ENCODE measurements at regions not wholly inside any gene's neighbourhood (a gene's known extent, or its start where the extent isn't known, plus 50 kb on each side); places are given as distances from the start of the nearest gene placed in this dataset.
"Not testable (repeated sequence)": the region's sequence is repeated elsewhere in the genome, so short reads cannot be mapped to it uniquely, and the experiment has no call there.

DNA sequence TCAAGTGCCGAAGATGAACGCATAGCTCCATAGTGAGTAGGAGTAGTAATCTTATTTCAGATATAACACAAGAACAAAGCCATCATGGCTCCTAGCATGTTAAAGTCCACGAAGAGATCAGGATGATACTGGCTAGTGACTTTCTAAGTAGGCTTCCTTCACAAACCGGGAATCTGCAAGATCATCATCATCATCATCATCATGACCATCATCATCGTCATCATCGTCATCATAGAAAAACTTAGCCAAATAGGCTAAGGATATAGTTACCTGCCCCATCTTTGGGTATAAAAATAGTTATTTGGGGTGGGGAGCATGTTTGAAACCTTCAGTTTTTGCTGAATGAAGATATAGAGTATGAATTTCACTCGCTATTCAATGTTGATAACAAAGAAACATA is 57.9 kb downstream of the PYDC2 start:
- no peak for DNase-seq

DNA sequence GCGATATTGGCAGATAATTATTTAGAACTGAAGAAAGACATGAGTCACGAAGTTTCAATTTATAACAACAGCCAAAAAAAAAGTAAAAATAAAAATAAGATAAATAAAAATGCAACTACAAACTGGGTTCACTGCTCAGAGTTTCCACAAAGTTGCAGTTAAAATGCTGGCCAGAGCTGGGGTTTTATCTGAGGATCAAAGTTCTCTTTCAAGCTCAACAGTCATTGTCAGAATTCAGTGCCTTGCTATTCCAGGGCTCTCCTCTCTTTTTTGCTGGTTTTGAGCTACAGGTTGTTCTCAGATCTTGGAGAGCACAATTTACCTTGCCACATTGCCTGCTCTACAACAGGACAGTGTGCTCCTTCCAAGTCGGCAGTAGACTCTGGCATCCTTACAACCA is 60.1 kb downstream of the PYDC2 start:
- DNase-seq, result no peak

DNA sequence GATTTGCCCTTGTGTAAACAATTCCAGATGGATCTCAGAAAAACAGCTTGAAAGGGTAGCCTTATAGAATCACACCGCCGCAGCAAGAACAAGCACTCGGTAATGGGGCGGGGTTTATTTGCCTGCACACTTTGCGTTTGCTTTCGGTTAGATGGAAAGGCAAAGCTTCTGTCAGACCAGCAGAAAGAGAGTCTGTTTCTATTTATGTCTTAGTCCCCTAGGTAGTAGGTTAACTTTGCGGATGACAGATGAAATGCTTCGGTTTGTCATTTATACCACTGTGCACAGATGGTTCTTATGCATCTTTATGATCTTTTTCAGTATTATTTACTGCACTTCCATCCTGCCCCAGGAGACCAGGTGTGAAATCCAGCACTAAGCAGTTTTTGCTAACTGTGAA is 62.2 kb downstream of the PYDC2 start:
- DNase-seq, result peak; percentile 25

DNA sequence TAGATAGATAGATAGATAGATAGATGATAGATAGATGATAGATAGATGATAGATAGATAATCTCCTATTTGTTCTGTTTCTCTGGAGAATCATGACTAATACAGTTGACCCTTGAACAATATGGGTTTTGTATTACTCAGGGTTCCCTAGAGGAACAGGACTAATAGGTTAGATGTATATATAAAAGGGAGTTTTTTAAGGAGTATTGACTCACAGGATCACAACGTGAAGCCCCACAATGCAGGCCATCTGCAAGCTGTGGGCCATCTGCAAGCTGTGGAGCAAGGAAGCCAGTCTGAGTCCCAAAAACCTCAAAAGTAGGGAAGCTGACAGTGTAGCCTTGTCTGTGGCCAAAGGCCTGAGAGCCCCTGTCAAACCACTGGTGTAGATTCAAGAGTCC is 67.6 kb downstream of the PYDC2 start:
- peak; percentile 69 for DNase-seq

DNA sequence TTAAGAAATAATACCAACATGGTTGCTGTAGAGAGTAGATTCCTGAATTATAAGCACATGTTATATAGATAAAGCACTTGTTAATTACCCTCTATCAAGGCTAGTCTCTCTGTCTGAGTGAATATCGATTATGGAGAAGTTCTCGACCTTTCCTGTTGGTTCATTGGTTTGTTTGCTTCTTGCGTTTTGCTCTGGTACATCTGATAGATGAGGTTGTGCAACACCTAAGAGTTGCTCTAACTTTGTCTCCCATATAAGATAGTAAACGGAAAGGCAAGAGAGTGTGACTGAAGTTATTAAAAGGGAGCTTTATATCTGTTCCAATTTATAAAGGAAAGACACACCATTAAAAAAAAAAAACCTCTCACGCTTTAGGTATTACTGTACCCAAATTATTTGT is 69.0 kb downstream of the PYDC2 start:
- DNase-seq, result no peak

DNA sequence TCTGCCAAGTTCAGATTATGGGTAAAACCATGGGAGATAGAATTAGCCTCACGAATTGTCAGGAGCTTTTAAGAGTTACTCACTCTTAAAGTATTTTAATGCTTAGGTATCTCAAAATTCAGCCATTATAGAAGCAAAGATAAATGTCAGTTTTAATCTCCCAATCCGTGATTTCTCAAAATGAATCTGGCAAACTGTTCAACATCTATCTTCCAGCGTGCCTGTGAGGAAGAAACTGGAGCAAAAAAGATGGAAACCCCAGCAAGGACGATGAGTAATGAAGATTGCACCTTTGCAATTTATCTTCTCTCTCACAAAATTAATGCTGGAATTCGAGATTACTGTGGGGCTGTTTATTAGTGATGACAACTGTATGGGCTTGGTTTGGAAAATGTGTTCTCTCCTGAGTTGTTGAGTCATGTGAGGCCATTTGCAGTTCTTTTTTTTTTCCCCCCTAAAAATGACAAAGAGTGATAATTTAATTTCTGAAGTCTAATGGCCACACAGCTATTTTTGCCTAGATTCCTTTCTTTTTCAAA is 70.5 kb downstream of the PYDC2 start:
- DNase-seq, result peak; percentile 74

DNA sequence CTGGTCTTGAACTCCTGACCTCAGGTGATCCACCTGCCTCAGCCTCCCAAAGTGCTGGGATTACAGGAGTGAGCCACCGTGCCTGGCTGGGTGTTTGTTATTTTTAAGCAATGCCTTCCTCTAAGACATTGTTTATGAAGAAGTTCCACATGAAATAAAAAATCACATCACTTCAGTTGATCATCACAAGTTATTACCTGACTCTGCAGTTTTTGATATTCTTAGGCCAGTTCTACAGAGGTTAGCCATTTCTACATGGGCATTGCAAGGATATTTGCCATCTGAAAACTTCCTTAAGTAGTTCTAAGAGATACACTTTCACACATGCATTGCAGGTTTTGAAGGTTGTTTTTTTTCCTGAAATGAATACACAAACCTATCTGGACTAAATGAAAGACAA is 82.1 kb downstream of the PYDC2 start:
- DNase-seq, result no peak

DNA sequence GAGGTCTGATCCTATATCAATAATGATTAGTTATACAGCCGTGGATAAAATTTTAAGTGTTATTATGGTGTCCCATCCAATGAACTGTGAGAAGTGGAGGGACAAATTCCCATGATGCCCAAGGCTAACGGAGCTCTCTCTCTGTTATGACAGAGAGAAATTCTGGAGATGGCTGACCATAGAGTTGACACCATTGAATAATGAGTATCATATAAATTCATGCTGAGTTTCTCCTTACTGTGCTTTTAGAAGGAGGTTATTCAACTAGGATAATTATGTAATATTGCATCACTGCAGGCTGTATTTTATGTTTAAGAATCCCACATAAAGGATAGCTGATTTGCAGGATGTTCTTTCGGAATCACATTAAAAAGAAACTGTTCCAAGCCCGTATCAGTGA is 82.9 kb downstream of the PYDC2 start:
- no peak for DNase-seq

DNA sequence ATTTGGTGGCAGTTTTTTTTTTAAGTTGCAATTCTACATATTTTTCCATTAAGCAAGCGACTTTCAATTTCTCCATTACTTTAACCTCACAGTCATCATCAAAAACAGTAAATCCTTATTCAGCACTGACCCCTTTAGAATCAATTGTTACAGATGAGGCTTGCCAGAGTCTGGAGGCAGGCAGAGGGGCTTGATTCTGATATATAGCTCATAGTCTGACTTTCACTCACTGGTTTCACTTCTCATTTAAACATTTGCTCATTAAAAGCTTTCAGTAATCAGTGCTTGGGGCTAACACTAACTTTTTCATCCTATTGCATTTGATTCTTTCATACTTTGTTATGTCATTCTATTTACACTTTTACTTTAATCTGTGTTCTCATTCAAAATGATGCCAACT is 88.4 kb downstream of the PYDC2 start:
- DNase-seq, result no peak

DNA sequence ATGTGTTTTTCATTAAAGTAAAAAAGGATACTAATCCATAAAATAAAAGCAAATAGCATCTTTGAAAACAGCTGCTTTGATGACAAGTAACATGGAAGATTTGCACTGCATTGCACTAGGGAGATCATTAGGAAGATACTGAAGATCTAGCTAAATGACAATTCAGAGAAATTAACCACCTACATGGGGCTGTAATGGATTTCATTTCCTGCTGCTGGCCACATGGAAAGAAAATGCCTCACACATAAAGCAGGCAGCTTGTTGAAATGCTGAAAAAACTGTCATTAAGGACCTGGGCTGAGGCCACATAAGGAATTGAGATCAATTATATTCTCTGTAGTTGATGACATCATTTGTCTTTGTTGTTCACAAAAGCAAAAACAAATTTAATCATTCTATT is 94.1 kb downstream of the PYDC2 start:
- no peak for DNase-seq

DNA sequence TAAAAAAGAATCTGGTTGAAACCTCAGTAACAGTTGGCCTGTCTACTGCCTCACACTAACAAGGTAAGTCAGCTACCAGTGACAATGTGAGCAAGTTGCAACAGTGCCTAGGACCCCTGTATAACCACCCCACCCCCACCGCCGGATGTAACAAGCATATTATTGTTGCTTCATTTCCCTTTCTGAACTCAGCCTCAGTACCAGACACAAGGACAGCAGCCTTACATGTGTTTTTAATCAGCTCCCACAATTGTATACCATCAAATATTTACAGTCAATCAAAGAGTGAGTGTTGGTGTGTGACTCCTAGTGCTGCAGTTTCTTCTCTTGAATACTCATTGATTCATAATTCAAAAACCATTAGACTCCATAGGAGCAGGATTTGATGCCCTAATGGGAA is 96.4 kb downstream of the PYDC2 start:
- peak; percentile 12 for DNase-seq

DNA sequence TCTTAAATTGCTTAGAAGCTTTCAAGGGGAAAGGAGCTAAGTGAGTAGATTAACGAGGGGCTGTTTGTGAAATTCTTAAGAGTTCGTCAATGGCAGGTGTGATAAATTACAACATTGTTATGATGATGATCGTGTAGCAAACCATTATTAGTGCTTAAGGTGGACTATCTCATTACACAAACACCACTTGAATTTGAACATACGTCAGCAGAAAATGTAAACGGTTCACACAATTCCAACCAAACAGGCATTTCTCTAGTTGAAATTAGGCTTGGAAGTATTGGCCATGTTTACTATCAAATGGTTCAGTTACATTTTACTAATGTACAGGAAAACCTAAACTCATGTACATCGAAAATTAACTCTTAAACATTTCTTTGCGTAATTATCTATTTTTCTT is 102.8 kb downstream of the PYDC2 start:
- DNase-seq, result no peak

DNA sequence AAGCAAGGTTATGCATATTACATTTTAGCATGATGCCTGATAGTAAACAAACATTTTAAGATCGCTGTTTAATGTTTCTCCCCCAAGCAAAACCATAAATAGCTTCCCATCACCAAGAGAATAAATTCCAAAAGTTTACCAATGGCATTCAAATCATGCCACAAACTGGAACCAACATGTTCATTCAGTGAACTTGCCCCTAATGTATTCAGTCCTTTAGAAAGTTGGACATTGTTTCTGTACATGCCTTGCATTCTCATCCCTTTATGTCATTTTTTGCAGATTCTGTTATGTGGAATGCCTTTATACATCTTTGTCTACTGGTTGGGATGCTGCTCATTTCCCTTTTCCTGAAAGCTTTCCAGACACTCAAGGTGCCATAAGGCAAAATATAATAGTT is 105.5 kb downstream of the PYDC2 start:
- DNase-seq, result peak; percentile 58

DNA sequence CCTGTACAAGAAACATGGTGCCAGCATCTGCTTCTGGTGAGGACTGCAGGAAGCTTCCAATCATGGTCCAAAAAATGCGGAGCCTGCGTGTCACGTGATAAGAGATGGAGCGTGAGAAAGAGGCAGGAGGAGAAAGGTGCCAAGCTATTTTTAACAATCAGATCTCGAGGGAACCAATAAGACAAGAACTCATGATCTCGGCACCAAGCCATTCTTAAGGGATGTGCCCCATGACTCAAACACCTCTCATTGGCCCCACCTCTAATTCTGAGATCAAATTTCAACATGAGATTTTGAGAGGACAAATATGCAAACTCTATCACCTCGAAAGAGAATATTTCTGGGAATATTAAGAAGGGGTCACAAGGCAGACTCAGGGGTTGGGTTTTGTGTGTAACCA is 107.2 kb downstream of the PYDC2 start:
- no peak for DNase-seq

DNA sequence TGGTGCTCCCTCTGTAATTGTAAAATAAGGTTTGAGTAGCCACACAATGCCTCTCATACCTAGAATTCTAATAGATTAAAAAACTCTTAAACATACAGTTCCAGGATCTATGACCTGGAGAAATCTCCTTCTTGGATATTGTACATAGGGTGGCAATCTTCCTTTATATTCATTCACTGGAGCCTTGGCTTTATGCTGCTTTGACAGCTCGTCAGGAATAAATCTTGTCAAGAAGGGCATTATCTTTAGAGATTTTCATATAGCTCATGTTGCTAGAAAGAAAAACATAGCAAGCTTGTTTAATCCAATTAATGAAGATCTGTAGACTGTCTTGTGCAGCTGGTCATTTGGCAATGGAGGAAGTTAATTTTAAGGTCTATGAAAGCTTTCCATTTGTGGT is 131.1 kb downstream of the PYDC2 start:
- no peak for DNase-seq

DNA sequence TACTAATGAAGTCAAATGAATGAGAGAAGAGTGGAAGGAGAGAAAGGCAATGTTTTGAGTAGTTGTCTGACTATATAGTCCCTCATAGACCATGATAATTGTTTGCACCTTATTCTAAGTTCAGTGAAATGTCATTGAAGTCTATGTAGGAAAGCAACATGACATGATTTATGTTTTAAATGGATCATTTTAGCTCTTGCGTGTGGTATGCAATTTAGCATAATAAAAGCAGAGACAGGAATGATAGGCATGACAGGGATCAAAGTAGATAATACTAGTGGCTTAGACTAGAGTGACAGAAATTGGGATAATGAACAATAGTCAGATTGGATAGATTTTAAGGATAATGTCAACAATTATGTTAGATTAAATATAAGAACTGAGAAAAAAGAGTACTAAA is 132.5 kb downstream of the PYDC2 start:
- DNase-seq, result no peak

DNA sequence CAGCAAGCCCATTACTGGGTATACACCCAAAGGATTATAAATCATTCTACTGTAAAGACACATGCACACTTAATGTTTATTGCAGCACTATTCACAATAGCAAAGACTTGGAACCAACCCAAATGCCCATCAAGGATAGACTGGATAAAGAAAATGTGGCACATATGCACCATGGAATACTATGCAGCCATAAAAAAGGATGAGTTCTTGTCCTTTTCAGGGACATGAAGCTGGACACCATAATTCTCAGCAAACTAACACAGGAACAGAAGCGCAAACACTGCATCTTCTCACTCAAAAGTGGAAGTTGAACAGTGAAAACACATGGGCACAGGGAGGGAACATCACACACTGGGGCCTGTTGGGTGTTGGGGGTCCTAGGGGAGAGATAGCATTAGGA is 154.5 kb downstream of the PYDC2 start:
- DNase-seq, result not testable (repeated sequence)

DNA sequence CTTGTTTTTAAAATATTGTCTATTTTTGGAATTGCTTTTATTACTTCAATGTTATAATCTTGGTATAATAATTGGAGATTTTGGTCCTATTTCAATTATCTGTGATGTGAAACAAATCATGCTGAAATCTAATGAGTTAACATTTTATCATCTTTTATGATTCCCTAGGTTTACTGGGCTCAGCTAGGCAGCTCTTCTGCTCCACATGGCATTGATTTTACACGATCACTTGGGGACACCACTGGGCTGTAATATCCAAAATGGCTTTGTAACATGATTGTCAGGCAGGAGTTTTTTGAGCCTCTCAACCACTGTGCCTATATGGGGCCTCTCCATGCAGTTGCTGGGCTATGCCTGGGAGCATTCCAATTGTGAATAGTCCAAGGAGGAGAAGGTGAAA is 163.3 kb downstream of the PYDC2 start:
- no peak for DNase-seq

DNA sequence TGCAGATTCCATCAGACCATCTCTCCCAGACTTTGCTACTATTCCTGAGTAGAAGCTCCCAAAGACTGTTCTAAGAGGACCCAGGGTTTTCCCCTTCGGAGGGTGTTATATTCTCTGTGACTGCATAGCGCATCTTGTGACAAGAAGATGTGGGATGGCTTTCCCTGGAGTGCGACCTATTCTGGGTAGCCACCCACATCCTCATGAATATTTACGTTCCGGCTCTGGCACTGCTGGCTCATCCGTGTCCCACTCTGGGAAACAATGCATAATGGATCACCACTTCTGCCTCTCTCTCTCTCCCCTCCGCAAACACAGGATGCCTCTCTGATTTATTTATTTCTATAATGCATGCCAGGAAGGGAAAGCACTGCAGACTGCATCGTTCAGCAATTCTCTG is 166.1 kb downstream of the PYDC2 start:
- no peak for DNase-seq

DNA sequence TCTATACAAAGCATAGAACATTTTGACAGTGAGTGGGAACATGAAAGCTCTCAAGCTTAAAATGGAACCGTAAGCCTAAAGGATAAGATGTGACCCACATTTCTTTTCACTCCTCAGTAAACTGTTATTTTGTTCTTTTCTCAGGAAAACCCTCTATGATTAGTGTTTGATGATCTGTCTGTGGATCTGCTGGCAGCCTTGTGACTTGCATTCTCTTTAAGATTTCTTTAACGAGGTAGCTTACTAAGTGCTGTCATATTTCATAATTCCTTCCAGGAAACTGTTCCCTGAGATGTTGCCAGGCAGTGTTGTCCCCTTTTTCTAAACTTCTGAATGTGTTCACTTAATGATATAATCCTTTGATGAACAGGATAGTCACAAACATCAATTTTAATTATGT is 167.6 kb downstream of the PYDC2 start:
- no peak for DNase-seq

DNA sequence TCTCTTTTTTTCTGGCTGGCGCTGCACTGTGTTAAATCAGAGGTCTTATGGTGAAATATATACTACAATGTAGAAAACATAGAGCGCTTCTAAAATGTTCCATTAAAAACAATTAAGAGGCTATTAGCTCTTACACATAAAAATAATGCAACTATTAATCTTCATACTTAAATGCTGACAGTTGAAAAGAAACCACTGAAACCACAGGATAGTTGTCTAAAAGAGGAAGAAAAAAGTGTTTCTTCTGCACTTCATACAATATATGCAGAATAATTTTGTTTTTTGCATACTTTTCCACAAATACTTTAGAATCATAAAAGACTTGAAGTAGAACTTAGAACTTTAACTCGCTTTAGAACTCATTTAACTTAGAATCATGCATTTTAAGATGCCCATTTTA is 170.5 kb downstream of the PYDC2 start:
- no peak for DNase-seq

DNA sequence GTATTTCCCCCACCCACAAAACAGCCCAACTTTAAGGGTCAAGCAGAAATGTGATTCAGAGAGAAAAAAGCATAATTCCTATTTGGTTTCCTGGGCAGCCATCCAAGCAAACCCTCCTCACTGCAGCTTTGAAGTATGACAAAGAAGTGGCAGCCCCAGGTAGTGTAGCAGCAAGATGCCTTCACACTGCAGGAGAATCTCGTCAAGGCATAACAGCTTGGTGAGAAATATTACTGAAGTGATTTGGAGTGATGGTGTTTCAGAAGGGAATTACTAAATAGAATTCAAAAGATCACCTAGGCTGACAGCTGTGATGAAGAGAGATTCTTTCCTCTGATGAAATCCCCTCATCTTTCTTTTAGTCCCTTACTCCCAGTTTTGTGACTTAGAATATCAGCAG is 173.9 kb downstream of the PYDC2 start:
- DNase-seq, result no peak

DNA sequence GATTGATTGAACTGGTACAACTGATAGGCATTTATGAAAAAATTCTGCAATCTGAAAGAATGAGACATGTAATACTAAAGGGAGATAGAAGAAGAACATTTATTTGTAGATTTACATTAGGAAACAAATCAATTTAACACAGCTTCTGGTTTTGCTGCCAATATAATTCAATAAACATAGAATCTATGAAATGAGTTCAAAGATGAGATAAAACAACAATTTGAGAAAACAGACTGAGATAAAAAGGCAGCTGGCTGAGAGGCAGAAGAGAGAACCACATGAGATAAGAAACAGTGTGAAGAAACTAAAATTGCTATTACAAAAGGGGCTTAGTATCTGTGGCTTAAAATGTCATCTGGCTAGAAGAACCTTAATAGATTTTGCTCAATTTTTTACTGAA is 176.6 kb downstream of the PYDC2 start:
- no peak for DNase-seq

DNA sequence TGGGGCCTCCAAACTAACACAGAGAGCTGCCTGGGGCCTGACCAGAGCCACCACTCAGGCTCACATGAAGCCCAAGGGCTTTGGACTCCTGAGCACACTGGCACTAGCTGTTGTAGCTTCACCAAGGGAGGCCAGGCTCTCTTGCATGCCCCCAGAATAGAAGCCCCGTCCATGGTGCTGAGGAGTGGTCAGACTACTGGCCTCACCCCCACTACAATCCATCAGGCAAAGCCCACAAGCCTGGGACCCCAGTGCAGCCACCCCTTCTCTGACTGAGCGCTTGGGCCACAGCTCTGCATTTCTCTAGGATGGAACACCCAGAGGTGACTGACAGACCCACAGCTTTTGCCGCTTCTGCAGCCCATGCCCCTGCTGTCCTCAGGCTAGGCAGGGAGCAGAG is 180.8 kb downstream of the PYDC2 start:
- no peak for DNase-seq

DNA sequence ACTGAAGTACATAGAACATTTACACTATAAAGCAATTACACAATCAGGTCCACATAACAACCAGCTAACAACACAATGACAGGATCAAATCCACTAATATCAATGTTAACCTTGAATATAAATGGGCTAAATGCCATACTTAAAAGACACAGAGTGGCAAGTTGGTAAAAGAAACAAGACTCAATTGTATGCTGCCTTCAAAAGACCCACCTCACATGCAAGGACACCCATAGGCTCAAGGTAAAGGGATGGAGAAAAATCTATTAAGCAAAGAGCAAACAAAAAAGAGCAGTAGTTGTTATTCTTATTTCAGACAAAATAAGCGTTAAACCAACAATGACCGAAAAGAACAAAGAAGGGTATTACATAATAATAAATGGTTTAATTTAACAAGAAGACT is 183.3 kb downstream of the PYDC2 start:
- DNase-seq, result no peak

DNA sequence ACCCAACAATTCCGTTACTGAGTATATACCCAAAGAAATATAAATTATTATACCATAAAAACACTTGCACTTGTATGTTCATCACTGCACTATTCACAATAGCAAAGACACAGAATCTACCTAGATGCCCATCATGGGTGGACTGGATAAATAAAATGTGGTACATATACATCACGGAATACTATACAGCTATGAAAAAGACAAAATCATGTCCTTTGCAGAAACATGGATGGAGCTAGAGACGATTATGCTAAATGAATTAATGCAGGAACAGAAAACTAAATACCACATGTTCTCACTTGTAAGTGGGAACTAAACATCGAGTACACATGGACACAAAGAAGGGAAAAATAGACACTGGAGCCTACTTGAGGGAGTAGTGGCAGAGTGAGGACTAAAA is 185.3 kb downstream of the PYDC2 start:
- DNase-seq, result no peak
